GM19397 (cell line): ENCODE measurements at regions not wholly inside any gene's neighbourhood (a gene's known extent, or its start where the extent isn't known, plus 50 kb on each side); places are given as distances from the start of the nearest gene placed in this dataset.

Experiments
- ATAC-seq: cut with Tn5 transposase; IDR thresholded peaks from one replicate; pipeline ENCODE4 v1.9.1; 2021; ENCODE audit warnings: mild to moderate bottlenecking, moderate library complexity; ENCODE audit not compliant: unreplicated experiment

- ATAC-seq = no peak
Measured at GRCh38 chr10:131779661-131780394, 121.0 kb upstream of the PPP2R2D start.

GRCh38 chr10:131781076-131781475, 119.7 kb upstream of the PPP2R2D start:
- no peak for ATAC-seq

- no peak for ATAC-seq
Measured at GRCh38 chr10:131781791-131782190, 119.0 kb upstream of the PPP2R2D start.

- ATAC-seq = no peak
Measured at GRCh38 chr10:131784363-131785120, 116.3 kb upstream of the PPP2R2D start.

GRCh38 chr10:131785121-131785460, 115.7 kb upstream of the PPP2R2D start:
- no peak for ATAC-seq

GRCh38 chr10:131786756-131787605, 113.8 kb upstream of the PPP2R2D start:
- no peak for ATAC-seq

GRCh38 chr10:131787961-131788360, 112.8 kb upstream of the PPP2R2D start:
- ATAC-seq = no peak

GRCh38 chr10:131788386-131788785, 112.4 kb upstream of the PPP2R2D start:
- no peak for ATAC-seq

- ATAC-seq = no peak
Measured at GRCh38 chr10:131789516-131789915, 111.3 kb upstream of the PPP2R2D start.

GRCh38 chr10:131790021-131790420, 110.8 kb upstream of the PPP2R2D start:
- ATAC-seq = no peak

- no peak for ATAC-seq
Measured at GRCh38 chr10:131792011-131792651, 108.7 kb upstream of the PPP2R2D start.

- no peak for ATAC-seq
Measured at GRCh38 chr10:131792809-131793208, 108.0 kb upstream of the PPP2R2D start.

GRCh38 chr10:131795761-131796160, 105.0 kb upstream of the PPP2R2D start:
- no peak for ATAC-seq

- ATAC-seq = no peak
Measured at GRCh38 chr10:131797626-131798025, 103.2 kb upstream of the PPP2R2D start.

- no peak for ATAC-seq
Measured at GRCh38 chr10:131799429-131799828, 101.4 kb upstream of the PPP2R2D start.

- no peak for ATAC-seq
Measured at GRCh38 chr10:131802156-131802915, 98.5 kb upstream of the PPP2R2D start.

GRCh38 chr10:131802996-131803395, 97.8 kb upstream of the PPP2R2D start:
- no peak for ATAC-seq

- ATAC-seq = no peak
Measured at GRCh38 chr10:131803860-131804425, 96.9 kb upstream of the PPP2R2D start.

- ATAC-seq = no peak
Measured at GRCh38 chr10:131804551-131805295, 96.1 kb upstream of the PPP2R2D start.
